ENCODE measurements at regions not wholly inside any gene's neighbourhood (a gene's known extent, or its start where the extent isn't known, plus 50 kb on each side); places are given as distances from the start of the nearest gene placed in this dataset.

DNA sequence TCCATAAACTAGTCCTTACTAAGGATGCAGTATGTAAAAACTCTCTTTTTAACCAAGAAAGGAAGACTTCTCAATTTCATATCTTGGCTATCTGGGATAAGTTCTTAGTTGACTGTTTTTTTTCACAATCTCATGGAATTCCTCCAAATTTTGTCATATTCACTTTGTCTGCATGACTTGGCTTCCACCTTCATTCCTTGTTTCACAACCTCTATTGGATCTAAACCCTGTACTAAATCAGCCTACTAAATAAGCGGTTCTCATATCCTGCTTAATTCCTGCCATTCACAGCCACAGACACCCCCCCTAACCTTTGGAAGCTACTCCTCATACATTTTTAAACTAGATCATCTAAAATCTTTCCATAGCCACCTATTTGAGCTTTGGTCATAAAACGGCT lies 370.6 kb upstream of the NAALADL2 start (continued):
- TF ChIP-seq, protein P1, sequence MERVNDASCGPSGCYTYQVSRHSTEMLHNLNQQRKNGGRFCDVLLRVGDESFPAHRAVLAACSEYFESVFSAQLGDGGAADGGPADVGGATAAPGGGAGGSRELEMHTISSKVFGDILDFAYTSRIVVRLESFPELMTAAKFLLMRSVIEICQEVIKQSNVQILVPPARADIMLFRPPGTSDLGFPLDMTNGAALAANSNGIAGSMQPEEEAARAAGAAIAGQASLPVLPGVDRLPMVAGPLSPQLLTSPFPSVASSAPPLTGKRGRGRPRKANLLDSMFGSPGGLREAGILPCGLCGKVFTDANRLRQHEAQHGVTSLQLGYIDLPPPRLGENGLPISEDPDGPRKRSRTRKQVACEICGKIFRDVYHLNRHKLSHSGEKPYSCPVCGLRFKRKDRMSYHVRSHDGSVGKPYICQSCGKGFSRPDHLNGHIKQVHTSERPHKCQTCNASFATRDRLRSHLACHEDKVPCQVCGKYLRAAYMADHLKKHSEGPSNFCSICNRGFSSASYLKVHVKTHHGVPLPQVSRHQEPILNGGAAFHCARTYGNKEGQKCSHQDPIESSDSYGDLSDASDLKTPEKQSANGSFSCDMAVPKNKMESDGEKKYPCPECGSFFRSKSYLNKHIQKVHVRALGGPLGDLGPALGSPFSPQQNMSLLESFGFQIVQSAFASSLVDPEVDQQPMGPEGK (CRISPR knock-in tag; IDR thresholded peaks at IDR 0.05; ENCODE audit: borderline replicate concordance): no peak
- TF ChIP-seq ISL1 (CRISPR knock-in tag; IDR thresholded peaks at IDR 0.05) (no peak), TCF4 (CRISPR knock-in tag; IDR thresholded peaks at IDR 0.05; ENCODE audit: borderline replicate concordance) (no peak)

DNA sequence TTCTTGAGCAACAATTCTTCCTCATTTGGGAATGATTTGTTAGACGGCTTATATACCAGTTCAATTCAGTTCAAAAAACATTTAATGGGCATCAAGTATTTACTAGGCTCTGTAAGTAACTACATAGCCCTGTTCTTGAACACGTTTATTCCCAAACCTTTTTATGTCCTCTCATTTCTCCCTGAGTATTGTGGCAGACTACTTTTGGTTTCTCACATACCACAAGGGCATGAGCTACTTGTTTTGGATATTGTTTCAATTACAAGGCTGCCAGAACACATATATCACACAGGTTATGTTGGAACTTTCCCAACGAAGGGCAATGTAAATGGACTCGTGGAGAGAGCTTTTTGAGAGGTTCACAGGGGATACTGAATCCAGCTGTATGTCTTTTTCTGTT lies 363.8 kb upstream of the NAALADL2 start:
- ATAC-seq: peak; percentile 75
- TF ChIP-seq PPARA (CRISPR knock-in tag; IDR thresholded peaks at IDR 0.05; ENCODE audit: borderline replicate concordance): no peak
- TF ChIP-seq, protein P2, sequence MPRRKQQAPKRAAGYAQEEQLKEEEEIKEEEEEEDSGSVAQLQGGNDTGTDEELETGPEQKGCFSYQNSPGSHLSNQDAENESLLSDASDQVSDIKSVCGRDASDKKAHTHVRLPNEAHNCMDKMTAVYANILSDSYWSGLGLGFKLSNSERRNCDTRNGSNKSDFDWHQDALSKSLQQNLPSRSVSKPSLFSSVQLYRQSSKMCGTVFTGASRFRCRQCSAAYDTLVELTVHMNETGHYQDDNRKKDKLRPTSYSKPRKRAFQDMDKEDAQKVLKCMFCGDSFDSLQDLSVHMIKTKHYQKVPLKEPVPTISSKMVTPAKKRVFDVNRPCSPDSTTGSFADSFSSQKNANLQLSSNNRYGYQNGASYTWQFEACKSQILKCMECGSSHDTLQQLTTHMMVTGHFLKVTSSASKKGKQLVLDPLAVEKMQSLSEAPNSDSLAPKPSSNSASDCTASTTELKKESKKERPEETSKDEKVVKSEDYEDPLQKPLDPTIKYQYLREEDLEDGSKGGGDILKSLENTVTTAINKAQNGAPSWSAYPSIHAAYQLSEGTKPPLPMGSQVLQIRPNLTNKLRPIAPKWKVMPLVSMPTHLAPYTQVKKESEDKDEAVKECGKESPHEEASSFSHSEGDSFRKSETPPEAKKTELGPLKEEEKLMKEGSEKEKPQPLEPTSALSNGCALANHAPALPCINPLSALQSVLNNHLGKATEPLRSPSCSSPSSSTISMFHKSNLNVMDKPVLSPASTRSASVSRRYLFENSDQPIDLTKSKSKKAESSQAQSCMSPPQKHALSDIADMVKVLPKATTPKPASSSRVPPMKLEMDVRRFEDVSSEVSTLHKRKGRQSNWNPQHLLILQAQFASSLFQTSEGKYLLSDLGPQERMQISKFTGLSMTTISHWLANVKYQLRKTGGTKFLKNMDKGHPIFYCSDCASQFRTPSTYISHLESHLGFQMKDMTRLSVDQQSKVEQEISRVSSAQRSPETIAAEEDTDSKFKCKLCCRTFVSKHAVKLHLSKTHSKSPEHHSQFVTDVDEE (CRISPR knock-in tag; IDR thresholded peaks at IDR 0.05): no peak
- TF ChIP-seq ZNF565 (CRISPR knock-in tag; conservative IDR thresholded peaks at IDR 0.05; ENCODE audit: low read depth): no peak
- TF ChIP-seq, protein P3, sequence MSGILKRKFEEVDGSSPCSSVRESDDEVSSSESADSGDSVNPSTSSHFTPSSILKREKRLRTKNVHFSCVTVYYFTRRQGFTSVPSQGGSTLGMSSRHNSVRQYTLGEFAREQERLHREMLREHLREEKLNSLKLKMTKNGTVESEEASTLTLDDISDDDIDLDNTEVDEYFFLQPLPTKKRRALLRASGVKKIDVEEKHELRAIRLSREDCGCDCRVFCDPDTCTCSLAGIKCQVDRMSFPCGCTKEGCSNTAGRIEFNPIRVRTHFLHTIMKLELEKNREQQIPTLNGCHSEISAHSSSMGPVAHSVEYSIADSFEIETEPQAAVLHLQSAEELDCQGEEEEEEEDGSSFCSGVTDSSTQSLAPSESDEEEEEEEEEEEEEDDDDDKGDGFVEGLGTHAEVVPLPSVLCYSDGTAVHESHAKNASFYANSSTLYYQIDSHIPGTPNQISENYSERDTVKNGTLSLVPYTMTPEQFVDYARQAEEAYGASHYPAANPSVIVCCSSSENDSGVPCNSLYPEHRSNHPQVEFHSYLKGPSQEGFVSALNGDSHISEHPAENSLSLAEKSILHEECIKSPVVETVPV (CRISPR knock-in tag; IDR thresholded peaks at IDR 0.05): no peak
- no peak for TF ChIP-seq ESRRG (CRISPR knock-in tag; IDR thresholded peaks at IDR 0.05)
- TF ChIP-seq ZNF8 (CRISPR knock-in tag; IDR thresholded peaks at IDR 0.05): no peak
- no peak for TF ChIP-seq SNAI2 (CRISPR knock-in tag; IDR thresholded peaks at IDR 0.05)
- no peak for TF ChIP-seq GLIS3 (CRISPR knock-in tag; IDR thresholded peaks at IDR 0.05)
- TF ChIP-seq, protein P4, sequence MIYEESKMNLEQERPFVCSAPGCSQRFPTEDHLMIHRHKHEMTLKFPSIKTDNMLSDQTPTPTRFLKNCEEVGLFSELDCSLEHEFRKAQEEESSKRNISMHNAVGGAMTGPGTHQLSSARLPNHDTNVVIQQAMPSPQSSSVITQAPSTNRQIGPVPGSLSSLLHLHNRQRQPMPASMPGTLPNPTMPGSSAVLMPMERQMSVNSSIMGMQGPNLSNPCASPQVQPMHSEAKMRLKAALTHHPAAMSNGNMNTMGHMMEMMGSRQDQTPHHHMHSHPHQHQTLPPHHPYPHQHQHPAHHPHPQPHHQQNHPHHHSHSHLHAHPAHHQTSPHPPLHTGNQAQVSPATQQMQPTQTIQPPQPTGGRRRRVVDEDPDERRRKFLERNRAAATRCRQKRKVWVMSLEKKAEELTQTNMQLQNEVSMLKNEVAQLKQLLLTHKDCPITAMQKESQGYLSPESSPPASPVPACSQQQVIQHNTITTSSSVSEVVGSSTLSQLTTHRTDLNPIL (CRISPR knock-in tag; IDR thresholded peaks at IDR 0.05; ENCODE audit: low read depth): no peak
- no peak for TF ChIP-seq BACH2 (CRISPR knock-in tag; IDR thresholded peaks at IDR 0.05; ENCODE audit: borderline replicate concordance)

DNA sequence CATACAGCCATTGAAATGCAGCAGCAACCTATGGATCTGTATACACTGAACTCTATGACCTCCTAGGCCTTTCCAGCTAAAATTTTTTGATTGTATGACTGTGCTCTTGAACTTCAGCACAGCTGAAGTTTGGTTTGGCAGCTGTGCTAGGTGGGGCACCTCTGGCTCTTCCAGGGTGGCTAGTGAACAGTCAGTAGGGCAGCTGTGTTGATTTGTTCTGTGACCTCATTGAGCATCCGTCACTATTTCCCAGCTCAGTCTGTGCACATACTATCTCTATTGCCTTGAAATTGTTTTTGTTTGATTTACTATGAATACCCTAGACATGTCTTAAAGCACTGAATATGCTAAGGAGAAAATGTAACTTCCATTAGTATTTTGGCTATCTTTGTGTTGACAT lies 363.2 kb upstream of the NAALADL2 start:
- no peak for TF ChIP-seq CSDC2 (CRISPR knock-in tag; IDR thresholded peaks at IDR 0.05)
- TF ChIP-seq ESRRG (CRISPR knock-in tag; IDR thresholded peaks at IDR 0.05): no peak
- no peak for TF ChIP-seq ZNF8 (CRISPR knock-in tag; IDR thresholded peaks at IDR 0.05)
- TF ChIP-seq ZNF565 (CRISPR knock-in tag; conservative IDR thresholded peaks at IDR 0.05; ENCODE audit: low read depth): no peak
- no peak for TF ChIP-seq ZFP3 (CRISPR knock-in tag; IDR thresholded peaks at IDR 0.05)
- TF ChIP-seq ZNF70 (CRISPR knock-in tag; IDR thresholded peaks at IDR 0.05): no peak
- TF ChIP-seq TCF4 (CRISPR knock-in tag; IDR thresholded peaks at IDR 0.05; ENCODE audit: borderline replicate concordance): no peak
- TF ChIP-seq ZFP30 (CRISPR knock-in tag; IDR thresholded peaks at IDR 0.05): no peak
- no peak for TF ChIP-seq PPARA (CRISPR knock-in tag; IDR thresholded peaks at IDR 0.05; ENCODE audit: borderline replicate concordance)
- TF ChIP-seq, protein P3 (CRISPR knock-in tag; IDR thresholded peaks at IDR 0.05): no peak
- TF ChIP-seq, protein P4 (CRISPR knock-in tag; IDR thresholded peaks at IDR 0.05; ENCODE audit: low read depth): no peak
- TF ChIP-seq SNAI2 (CRISPR knock-in tag; IDR thresholded peaks at IDR 0.05): no peak
- no peak for TF ChIP-seq ARNTL (CRISPR knock-in tag; IDR thresholded peaks at IDR 0.05; ENCODE audit: borderline replicate concordance, low read depth)
- TF ChIP-seq, protein P2 (CRISPR knock-in tag; IDR thresholded peaks at IDR 0.05): no peak
- TF ChIP-seq OSR1 (CRISPR knock-in tag; IDR thresholded peaks at IDR 0.05): no peak
- no peak for TF ChIP-seq GLIS3 (CRISPR knock-in tag; IDR thresholded peaks at IDR 0.05)
- TF ChIP-seq, protein P5, sequence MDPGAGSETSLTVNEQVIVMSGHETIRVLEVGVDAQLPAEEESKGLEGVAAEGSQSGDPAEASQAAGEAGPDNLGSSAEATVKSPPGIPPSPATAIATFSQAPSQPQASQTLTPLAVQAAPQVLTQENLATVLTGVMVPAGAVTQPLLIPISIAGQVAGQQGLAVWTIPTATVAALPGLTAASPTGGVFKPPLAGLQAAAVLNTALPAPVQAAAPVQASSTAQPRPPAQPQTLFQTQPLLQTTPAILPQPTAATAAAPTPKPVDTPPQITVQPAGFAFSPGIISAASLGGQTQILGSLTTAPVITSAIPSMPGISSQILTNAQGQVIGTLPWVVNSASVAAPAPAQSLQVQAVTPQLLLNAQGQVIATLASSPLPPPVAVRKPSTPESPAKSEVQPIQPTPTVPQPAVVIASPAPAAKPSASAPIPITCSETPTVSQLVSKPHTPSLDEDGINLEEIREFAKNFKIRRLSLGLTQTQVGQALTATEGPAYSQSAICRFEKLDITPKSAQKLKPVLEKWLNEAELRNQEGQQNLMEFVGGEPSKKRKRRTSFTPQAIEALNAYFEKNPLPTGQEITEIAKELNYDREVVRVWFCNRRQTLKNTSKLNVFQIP (CRISPR knock-in tag; IDR thresholded peaks at IDR 0.05; ENCODE audit: borderline replicate concordance, low read depth): no peak
- TF ChIP-seq TOX (CRISPR knock-in tag; IDR thresholded peaks at IDR 0.05; ENCODE audit: borderline replicate concordance): no peak
- ATAC-seq: no peak; the same call in 1 of the 3 replicates
